ENCODE measurements at regions not wholly inside any gene's neighbourhood (a gene's known extent, or its start where the extent isn't known, plus 50 kb on each side); places are given as distances from the start of the nearest gene placed in this dataset.

DNA sequence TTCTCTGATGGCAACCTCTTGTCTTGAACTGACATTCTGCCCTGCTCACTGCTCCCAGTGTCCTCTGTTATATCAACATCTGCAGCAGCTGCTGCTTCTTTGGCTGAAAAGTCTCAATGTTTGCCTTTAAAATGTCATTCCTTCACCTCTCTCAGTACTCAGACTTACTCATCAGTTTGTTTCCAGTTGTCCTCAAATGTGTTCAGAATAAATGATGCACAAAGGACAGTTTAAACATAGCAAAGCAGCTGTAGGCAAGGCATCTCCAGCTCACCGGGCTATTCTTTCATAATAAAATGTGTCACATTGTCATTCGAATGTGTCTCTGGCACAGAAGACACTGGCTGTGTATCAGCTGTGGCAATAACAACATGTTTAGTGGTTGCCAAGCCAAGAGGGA lies 590.9 kb upstream of the ZNF608 start:
- H3K4me1 ChIP-seq: no peaks in the 10 kb centered on the region
- no peak overlapping the region for H3K4me3 ChIP-seq
- TF ChIP-seq EP300 (IDR thresholded peaks at IDR 0.05): no peak
- 48 to 53% methylated on average over 2 of the region's 2 CpGs for WGBS, 2 donors
- DNase-seq (ENCODE audit: low spot score in 2 of 2): no peak
- no peak overlapping the region for H3K27ac ChIP-seq
- no peaks in the 10 kb centered on the region for H3K27me3 ChIP-seq
- no peaks in the 10 kb centered on the region for H3K36me3 ChIP-seq
- H3K9me3 ChIP-seq: no peaks in the 10 kb centered on the region

DNA sequence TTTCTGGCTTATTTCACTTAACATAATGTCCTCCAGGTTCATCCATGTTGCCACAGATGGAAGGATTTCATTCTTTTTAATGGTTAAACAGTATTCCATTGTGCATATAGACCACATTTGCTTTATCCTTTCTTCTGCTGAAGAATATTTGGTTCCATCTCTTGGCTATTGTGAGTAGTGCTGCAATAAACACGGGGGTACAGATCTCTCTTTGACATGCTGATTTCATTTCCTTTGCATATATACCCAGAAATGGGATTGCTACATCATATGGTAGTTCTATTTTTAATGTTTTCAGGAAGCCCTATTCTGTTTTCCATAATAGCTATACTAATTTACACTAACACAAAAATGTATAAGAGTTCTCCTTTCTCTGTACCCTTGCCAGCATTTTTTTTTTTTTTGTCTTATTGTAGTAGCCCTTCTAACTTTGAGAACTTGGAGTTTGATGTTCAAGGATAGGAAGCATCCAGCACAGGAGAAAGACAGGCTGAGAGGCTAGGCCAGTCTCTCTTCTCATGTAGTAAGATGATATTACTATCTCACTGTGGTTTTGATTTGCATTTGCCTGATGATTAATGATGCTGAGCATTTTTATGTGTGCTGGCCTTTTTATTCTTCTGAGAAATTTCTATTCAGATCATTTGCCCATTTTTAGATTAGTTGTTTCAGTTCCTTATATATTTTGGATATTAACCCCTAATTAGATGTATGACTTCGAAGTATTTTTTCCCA lies 592.2 kb upstream of the ZNF608 start:
- Histone ChIP-seq H3K9me3 (no peaks in the 10 kb centered on the region), H3K4me3 (no peak overlapping the region), H3K27ac (no peak overlapping the region), H3K27me3 (no peaks in the 10 kb centered on the region), H3K4me1 (no peaks in the 10 kb centered on the region), H3K36me3 (no peaks in the 10 kb centered on the region)
- DNase-seq (ENCODE audit: low spot score in 2 of 2): no peak
- TF ChIP-seq POLR2A (IDR thresholded peaks at IDR 0.05) (no peak), EP300 (IDR thresholded peaks at IDR 0.05) (no peak)
- TF ChIP-seq, protein P1, sequence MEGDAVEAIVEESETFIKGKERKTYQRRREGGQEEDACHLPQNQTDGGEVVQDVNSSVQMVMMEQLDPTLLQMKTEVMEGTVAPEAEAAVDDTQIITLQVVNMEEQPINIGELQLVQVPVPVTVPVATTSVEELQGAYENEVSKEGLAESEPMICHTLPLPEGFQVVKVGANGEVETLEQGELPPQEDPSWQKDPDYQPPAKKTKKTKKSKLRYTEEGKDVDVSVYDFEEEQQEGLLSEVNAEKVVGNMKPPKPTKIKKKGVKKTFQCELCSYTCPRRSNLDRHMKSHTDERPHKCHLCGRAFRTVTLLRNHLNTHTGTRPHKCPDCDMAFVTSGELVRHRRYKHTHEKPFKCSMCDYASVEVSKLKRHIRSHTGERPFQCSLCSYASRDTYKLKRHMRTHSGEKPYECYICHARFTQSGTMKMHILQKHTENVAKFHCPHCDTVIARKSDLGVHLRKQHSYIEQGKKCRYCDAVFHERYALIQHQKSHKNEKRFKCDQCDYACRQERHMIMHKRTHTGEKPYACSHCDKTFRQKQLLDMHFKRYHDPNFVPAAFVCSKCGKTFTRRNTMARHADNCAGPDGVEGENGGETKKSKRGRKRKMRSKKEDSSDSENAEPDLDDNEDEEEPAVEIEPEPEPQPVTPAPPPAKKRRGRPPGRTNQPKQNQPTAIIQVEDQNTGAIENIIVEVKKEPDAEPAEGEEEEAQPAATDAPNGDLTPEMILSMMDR (IDR thresholded peaks at IDR 0.05): no peak
- WGBS, 2 donors: 79 to 85% methylated on average over 2 of the region's 2 CpGs

- TF ChIP-seq EP300 (IDR thresholded peaks at IDR 0.05): no peak
- TF ChIP-seq, protein P1 (IDR thresholded peaks at IDR 0.05): no peak
- no peak for TF ChIP-seq POLR2A (IDR thresholded peaks at IDR 0.05)
Measured at GRCh38 chr5:125341436-125341835, 595.0 kb upstream of the ZNF608 start.

GRCh38 chr5:125343015-125343414 lies 596.6 kb upstream of the ZNF608 start:
- 44 to 45% methylated on average over 2 of the region's 2 CpGs for WGBS, 2 donors
- no peaks in the 10 kb centered on the region for H3K27me3 ChIP-seq
- TF ChIP-seq EP300 (IDR thresholded peaks at IDR 0.05) (no peak), POLR2A (IDR thresholded peaks at IDR 0.05) (no peak)
- TF ChIP-seq, protein P1 (IDR thresholded peaks at IDR 0.05): no peak
- no peak overlapping the region for H3K4me3 ChIP-seq
- no peak overlapping the region for H3K27ac ChIP-seq
- no peaks in the 10 kb centered on the region for H3K36me3 ChIP-seq
- H3K4me1 ChIP-seq: peaks cover 0 to 18% (median 4%) of the 10 kb centered on the region in 4 donors
- H3K9me3 ChIP-seq: no peaks in the 10 kb centered on the region
- no peak for DNase-seq (ENCODE audit: low spot score in 2 of 2)

More at GRCh38 chr5:125341436-125341835, 595.0 kb upstream of the ZNF608 start:
- H3K27me3 ChIP-seq: no peaks in the 10 kb centered on the region
- H3K4me1 ChIP-seq: peaks cover 0 to 6% (median 0%) of the 10 kb centered on the region in 4 donors
- H3K27ac ChIP-seq: no peak overlapping the region
- WGBS, 2 donors: 88 to 100% methylated on average over 1 of the region's 1 CpG
- no peak for DNase-seq (ENCODE audit: low spot score in 2 of 2)
- H3K9me3 ChIP-seq: no peaks in the 10 kb centered on the region
- H3K36me3 ChIP-seq: no peaks in the 10 kb centered on the region
- no peak overlapping the region for H3K4me3 ChIP-seq

DNA sequence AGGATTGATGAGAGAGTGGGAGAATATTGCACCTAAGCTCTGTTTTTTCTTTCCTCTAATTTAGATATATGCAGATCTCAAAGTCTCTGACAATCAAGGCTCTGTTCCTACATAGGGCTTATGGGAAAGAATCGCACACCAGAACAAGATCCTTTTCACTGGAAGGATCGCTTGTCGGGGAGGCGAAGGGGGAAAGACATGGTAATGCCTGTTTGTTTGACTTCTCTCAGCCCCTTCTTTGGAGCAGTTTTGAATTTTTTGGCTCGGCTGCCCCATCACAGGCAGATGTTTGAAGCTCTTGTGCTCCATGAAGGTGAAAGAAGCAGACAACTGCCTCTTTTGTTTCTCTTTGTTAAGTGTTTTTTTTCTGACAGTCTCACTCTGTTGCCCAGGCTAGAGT lies 599.9 kb upstream of the ZNF608 start:
- no peak for DNase-seq (ENCODE audit: low spot score in 2 of 2)
- Histone ChIP-seq H3K9me3 (no peaks in the 10 kb centered on the region), H3K4me3 (no peak overlapping the region), H3K4me1 (peaks cover 0 to 29% (median 4%) of the 10 kb centered on the region in 4 donors), H3K27ac (peak overlapping the region in 2 of 4 donors; percentile 9 to 16), H3K27me3 (no peaks in the 10 kb centered on the region), H3K36me3 (no peaks in the 10 kb centered on the region)
- TF ChIP-seq, protein P1 (IDR thresholded peaks at IDR 0.05): no peak
- TF ChIP-seq EP300 (IDR thresholded peaks at IDR 0.05) (no peak), POLR2A (IDR thresholded peaks at IDR 0.05) (no peak)
- 39 to 55% methylated on average over 5 of the region's 5 CpGs for WGBS, 2 donors

Data from tibial nerve (tissue), 4 donors.